GM21529 (cell line): ENCODE measurements at regions not wholly inside any gene's neighbourhood (a gene's known extent, or its start where the extent isn't known, plus 50 kb on each side); places are given as distances from the start of the nearest gene placed in this dataset.
"Not testable (repeated sequence)": the region's sequence is repeated elsewhere in the genome, so short reads cannot be mapped to it uniquely, and the experiment has no call there.

ENCODE experiments used
- ATAC-seq: cut with Tn5 transposase; IDR thresholded peaks from one replicate; pipeline ENCODE4 v1.9.1; 2021; ENCODE audit not compliant: unreplicated experiment

DNA sequence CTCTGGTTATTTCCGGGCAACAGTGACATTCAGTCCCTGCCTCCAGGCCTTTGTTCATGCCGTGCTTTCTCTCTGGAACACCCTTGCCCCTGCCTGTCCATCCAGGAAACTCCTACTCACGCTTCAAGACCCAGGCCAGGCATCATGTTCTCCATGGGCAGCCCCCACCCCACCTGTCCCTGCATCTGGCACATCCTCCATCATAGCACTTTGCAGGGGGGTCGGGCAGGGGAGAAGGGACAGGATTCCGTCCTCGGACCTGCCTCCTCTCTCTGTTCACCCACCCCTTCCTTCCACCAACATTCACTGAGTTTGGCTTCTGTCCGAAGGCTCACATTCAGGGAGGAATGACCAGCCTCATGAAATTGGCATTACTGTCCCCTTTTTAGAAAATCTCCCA, 206.1 kb downstream of the MATN1 start:
- ATAC-seq, result not testable (repeated sequence)

DNA sequence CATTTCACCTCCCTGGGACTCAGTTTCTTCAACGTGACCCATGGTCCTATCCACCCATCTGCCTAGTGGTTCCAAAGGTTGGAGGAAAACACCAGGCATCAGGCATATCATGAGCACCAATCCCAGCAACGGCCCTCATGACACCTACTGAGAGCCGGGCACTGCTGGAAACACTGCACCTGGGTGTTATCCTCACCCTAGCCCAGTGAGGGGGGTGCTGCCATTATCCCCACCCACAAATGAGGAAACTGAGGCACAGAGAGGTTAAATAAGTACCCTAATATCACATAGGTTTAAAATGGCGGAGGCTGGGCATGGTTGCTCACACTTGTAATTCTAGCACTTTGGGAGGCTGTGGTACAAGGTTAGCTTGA, 206.9 kb downstream of the MATN1 start:
- ATAC-seq, result no peak

DNA sequence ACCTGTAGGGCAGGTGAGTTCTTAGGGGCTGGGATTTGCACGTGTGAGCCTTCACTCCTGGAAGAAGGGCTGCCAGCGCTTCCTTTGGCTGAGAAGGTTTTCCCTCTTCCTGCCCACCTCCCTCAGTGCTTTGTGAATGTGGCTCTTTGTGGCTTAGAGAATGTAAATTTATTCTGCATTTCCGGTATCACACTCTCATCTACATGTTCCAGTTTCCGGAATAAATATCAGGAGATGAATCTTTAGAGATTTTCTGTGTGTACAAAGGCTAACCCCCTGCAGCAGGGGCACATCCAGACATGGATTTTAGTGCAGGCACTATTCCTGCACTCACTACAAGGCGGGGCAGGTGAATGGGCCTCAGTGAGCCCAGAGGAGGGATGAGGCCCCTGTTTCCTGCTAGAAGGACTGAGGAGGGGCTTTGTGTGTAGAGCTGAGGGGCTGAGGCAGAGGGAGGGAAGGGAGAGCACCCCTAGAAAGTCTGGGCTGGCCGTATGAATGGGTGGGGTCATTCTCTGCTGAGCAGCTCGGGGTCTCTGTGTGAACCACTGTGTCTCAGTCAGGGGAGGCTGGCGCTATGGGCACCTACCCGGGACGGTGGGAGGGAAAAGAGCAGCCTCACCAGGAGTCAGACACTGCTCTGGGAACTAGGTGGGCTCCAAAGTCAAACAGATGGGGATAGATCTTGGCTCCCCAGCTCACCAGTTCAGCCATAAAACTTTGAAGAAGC, 207.5 kb downstream of the MATN1 start:
- no peak for ATAC-seq

DNA sequence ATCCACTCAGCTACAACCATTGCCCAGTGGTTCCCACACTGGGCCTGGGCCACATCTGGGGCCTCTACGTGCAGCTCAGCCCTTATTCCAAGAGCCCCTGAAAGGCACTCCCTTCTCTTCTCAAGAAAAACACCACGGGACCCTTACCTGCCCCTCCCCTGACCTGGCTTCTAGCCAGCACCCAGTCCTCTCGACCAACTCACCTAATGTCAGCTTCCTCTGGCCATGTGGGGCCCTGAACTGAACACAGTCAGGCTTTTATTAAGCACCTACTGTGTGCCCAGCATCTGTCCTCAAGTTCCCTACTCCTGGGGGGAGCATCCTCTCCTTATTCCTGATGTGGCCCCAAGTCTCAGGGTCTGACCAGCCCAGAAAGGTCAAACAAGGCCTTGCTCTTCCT, 208.4 kb downstream of the MATN1 start:
- ATAC-seq, result no peak

DNA sequence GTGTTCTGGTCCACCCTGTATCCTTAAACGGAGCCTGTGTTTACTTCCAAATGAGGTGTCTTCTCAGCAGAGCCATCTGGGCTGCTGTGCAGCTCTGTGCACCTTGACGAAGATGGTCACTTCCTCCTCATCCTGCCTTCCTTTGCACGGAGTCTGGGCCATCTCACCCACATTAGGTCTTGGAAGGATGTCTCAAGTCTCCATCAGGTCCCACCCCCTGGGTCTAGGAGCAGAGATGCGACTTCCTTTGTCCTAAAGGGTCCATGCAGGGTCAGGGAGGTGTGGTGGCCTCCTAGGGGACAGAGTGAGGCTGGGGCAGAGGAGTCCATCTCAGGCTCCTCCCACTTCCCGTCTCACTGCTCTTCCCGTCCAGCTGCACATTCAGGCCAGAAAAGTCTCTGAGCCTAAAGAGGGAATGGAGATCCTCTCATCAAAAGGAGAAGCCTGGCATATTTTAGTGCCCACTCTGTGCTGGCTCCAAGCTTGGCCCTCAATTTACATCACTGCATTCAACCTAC, 209.2 kb downstream of the MATN1 start:
- ATAC-seq, result no peak

DNA sequence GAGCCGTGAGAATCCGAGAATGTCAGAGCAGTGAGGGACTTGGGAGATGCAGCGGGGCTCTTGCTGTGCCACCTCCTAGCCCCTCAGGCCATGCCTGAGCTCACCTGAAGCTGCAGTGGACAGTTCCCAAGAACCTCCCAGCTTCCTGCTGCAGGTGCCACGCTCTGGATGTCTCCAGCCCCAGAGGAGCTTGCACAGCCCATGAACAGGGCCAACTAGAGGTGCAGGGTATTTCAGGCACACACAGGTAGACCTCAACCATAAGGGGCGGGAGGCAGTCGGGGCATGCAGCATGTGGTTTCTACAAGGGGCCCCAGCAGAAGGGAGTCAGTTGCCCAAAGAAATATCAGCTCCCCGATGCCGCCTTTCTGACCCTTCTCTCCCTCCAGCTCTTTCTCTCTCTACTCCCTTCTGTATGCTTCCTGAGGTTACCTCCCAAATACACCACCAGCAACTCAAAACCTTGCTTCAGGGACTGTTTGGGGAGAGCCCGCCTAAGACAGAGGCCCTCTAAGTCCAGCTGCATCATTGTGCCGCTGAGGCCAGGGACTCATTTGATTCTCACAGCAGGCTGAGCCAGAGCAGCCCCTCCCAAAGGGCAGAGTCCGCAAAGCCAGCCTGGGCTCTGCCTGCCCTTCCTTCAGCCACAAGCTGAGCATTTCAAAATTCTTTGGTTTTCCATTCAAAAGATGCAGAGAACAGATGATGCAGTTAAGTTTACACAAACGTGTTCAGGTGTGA, 209.8 kb downstream of the MATN1 start:
- ATAC-seq, result no peak

DNA sequence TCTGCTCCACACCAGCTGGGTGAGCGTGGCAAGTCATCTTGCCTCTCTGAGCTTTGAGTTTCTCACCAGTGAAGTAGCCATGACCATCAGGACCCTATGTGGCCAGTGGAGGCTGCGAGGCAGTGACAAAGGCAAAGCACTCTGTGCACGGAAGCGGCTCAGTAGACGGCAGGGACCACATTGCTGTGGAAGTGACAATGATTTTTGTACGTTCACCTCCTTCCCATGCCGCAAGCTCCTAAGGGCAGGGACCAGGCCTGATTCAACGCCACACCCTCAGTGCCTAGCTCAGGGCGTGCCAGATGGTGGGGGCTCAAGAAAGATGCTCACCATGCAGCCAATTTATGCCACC, 210.5 kb downstream of the MATN1 start:
- no peak for ATAC-seq

DNA sequence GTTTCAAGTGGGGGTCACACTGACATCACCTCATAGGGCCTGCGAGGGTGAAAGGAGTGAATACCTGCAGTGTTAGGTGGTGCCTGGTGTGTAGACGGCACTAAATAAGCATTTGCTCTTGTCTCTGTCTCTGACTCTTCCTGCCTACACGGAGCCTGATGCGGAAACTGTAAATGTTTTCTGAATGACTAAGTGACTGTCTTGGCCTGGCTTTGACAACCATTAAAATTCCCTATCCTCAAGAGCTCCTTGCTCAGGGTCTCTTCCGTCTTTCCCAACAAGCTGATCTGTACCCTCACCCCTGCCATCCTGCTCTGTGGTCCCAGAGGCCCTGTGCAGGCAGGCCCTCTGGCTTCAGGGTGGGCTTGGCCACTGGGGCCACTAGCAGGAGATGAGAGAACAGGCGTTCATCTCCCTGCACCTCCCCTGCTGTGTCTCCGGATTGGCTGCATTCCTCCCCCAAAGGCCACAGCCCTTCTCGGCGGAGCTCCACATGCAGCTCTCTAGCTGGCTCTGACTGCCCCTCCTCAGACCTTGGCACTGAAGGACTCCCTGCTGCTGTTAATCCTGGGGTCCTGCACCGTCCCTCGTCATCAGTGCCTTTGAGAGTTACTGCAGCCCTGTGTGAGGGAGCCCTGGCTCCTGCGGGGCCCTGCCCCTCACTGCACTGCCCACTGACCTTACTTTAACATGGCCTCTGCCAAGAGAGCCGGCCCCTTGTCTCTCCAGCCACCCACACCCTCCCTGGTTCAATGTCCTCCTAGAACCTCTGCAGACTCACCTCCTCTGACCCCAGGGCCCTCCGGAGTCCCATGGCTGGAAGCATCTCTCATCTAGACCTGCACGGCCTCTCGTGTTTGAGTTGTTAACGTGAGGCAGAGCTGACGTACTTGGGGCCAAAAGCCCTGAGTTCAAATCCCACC, 211.1 kb downstream of the MATN1 start:
- no peak for ATAC-seq

DNA sequence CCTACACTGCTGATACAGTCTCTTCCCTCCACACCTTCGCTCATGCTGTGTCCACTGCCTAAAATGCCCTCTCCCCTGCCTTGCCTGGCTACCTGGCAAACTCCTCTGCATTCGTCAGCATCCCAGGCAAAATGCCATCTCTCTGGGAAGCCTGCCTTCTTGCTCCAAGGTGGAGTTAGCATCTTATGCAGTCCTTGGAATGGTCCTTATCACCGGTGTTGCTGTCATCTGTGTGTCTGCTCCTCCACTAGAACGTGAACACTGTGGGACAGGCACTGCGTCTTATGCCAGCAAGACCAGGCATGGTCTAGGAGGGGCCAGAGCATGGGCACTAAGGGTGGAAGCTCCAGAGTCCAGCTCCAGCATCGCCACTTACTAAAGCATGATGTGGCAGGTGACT, 211.8 kb downstream of the MATN1 start:
- no peak for ATAC-seq

DNA sequence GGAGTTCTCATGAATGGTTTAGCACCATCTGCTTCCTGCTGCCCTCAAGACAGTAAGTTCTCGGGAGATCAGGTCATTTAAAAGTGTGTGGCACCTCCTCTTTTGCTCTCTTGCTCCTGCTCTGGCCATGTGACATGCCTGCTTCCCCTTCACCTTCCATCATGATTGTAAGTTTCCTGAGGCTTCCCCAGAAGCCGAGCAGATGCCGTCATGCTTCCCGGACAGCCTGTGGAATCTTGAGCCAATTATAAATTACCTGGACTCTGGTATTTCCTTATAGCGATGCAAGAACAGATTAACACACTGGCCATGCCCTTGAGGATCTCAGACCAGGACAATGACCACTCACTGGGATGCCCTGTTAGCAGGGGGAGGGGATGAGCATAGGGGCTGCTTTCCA, 212.3 kb downstream of the MATN1 start:
- ATAC-seq, result no peak

DNA sequence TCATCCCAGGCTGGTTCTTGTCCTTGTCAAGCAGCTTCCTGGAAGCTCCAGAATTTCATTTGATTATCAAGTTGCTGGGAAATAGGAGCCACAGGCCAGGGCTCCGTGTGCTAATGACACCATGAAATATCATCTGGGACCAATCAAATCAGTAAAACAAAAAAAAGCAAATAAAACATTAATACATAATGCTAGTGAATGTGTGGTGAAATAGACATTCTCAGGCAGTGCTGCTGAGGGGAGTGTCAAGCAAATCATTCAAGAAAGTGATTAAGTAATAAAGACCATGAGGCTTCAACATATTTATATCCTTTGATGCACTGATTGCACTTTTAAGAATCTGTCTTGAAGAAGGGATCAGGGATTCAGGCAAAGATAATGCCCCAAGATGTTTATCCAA, 213.7 kb downstream of the MATN1 start:
- no peak for ATAC-seq

DNA sequence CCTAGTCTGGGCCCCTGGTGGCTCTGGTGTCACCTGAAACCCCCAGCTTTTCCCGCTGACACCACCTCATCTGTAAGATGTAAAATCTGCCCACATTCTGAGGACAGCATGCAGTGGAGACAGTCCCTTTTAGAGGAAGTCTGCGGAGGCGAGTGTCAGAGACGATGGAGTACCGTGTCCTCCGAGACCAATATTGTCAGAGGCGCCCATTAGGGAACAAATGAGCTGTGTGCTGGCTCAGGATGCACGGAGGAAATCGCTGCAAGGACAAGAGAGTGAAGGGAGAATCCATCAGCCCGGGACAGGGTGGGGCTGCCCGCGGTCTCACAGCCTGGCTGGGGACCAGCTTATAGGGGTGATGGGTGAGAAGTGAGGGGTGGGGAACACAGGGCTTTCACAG, 214.8 kb downstream of the MATN1 start:
- ATAC-seq, result no peak

DNA sequence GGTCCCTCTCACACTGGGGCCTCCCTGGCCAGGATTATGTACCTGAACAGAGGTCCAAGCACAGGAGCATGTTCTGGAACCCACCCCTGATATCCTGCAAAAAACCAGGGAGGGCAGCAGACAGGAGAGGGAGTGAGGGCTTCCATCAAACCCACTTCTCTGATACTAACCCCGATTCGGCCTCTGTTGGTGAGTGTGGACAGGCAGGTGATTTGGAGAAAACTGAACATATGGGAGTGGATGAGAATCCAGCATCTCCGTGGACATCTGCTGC, 215.3 kb downstream of the MATN1 start:
- no peak for ATAC-seq

DNA sequence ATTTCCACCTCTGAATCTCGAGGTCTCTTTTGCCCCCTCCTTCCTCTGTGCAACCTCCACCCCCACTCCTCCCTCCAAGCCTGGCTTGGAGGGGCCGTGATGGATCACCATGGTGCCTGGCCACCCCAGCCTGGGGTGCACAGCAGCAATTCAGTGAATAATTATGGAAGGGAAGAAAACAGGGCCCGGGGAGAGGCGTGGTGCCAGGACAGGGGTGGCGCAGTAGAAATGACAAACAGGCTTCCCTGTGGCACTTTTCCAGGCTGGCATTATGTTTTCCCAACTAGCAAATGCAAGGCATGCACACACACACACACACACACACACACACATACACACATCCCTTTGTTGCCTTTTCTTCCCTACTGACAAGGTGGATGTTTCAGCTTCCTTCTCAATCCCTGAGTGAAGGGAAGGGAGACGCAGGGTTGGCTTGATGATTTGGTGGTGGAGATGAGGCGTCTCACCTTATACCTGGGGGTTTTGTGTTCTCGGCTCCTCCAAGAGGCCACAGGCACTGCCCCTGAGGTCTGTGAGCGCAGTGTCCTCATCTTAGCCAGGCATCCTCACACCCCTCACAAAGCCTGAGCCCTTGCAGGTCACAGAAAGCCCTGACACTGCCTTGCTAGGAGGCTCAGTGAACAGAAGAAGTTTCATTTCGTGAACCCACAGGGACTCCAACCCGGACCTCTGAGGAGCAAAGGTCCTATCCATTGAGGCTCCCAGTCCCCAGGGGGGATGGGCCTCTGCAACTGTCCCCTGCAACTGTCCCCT, 215.8 kb downstream of the MATN1 start:
- ATAC-seq, result no peak

DNA sequence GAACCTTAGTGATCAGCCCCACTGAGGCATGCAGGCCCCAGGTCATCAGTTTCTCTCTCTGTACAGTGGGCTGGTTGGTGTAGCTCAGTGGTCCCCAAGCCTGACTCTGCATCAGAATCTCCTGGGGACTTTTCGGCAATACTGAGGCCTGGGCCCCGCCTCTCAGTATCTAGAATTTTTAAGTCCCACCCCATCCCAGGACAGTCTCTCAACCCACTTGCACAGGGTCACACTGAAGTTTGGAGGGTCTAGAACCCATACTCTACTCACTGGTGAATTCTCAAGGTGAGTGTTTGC, 216.4 kb downstream of the MATN1 start:
- ATAC-seq, result no peak

DNA sequence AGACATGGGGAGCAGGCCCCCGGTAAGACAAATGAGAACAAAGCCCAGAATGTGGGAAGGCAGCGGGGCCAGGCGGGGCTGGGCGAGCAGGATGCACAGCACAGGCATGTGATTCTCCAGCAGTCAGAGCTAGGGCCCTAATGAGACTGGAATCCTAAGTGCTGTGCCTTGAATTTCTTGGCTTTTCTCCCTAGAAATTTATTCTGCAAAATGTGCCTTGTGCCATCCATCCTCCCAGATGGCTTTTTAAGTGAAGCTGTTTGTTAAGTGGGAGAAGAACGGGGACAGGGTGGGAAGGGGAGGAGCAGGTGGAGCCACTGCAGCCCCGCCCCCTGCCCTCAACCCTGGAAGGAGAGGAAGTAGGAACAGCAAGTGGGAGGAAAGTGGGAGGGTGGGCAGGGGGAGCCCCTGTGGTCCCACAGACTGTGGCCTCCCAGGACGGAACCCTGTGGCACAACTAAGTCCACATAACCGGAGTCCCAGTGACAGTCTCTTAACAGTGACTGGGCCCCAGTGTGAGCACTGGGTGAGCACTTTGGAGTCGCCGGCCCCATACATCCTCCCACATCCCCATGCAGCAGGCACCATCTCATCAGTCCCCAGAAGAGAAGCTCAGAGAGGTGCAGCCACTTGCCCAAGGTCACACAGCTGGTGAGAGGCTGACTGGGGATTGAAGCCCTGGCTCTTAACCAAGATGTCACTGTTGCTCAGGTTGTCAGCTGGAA, 216.9 kb downstream of the MATN1 start:
- ATAC-seq, result no peak

DNA sequence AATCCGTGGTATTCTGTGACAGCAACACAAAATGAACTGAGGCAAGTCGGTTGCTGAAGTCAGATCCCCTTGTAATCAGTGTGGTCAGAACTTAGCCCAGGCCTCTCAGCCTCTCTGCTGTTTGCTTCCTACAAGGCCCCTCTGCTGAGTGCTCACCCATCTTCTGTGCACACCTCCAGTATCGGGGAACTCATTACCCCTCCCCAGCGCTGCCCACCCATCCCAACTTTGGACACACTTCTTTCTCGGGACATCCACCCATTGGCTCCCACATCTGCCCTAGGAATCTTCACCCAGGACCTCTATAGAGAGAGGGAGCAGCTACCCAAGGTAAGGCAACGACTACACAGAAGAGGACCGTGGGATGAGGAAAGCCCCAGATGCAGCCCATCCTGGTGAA, 217.5 kb downstream of the MATN1 start:
- ATAC-seq, result no peak

DNA sequence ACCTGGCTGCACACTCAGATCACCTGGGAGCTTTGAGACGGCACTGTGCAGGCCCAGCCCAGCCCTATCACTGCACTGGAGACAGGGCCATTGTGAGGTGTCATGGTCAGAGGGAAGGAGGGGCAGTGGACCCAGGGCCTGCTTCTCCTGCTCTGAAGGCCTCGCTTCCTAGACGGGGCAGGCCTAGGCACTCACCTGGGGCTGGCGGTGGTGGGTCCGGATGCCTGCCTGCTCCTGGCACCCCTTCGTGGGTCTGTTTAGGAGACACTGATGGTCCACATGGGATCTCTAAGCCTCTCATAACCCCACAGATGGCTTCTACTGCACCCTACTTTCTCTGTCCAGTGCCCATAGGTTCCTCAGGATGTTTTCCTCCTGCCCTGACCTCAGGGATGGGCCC, 230.9 kb downstream of the MATN1 start:
- ATAC-seq, result no peak

DNA sequence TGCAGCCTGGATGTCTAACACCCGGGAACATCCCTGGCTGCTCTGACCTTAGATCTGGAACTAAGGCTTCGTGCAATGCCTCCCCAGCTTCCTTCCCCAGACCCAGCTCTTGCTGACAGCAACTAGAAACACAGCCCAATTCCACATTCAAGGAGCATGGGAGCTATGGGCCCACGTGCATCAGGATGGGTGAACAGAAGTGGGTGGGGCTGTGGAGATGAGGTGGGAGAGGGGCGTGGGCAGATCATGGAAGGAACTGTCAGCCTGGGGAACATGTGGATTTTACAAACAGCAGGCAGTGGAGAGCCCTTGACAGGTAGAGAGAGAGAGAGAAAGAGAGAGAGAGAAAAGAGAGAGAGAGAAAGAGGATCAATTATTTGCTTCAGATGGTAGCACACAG, 231.6 kb downstream of the MATN1 start:
- ATAC-seq, result no peak

DNA sequence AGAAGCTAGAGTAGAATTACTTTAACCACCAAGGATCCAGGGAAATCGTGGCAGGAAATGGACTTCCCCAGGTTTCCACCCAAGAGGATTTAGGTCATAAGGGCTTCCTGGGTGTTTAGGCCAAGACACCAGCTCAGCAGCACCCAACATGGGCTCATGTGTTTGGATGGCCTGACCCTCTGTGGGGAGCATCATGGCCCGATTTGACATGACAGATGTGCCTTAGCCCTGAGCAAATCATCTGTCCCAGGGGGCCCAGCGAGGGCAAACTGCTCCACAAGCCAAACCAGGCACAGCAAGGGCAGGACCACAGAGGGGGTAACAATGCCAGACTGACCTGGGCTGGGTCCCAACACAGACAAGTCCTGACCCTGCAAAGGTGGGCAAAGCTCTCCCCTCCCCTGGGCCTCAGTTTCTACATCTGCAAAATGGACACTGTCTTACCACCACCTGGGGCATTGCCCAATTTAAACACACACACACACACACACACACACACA, 232.8 kb downstream of the MATN1 start:
- ATAC-seq, result no peak
